Epithelial cell of proximal tubule (primary cell): ENCODE measurements at regions not wholly inside any gene's neighbourhood (a gene's known extent, or its start where the extent isn't known, plus 50 kb on each side); places are given as distances from the start of the nearest gene placed in this dataset.

Experiments used
- DNase-seq: peaks from one replicate; pipeline ENCODE4 v3.0.0-alpha.2; 2011; ENCODE audit warnings: low read depth
- H3K4me3 ChIP-seq: 2 replicates; pipeline ENCODE4 v1.5.1; 2011; ENCODE audit warnings: low read depth, mild to moderate bottlenecking, low read length
- CTCF ChIP-seq: conservative IDR thresholded peaks from 2 replicates; pipeline ENCODE4 v1.5.1; 2012; ENCODE audit warnings: low read depth, mild to moderate bottlenecking, low read length

- no peak overlapping the region for H3K4me3 ChIP-seq
- no peak for DNase-seq
- no peak for TF ChIP-seq CTCF
These were observed 695.7 kb upstream of the POU3F3 start for GRCh38 chr2:104158191-104158590.

- H3K4me3 ChIP-seq: no peak overlapping the region
- DNase-seq: no peak
- TF ChIP-seq CTCF: no peak
These were observed 690.2 kb upstream of the POU3F3 start for GRCh38 chr2:104163611-104164130.

GRCh38 chr2:104164721-104165252 lies 689.1 kb upstream of the POU3F3 start:
- no peak for TF ChIP-seq CTCF
- DNase-seq: no peak

GRCh38 chr2:104177179-104177578 lies 676.7 kb upstream of the POU3F3 start:
- no peak for DNase-seq
- no peak overlapping the region for H3K4me3 ChIP-seq
- no peak for TF ChIP-seq CTCF

More at GRCh38 chr2:104164721-104165252, 689.1 kb upstream of the POU3F3 start:
- H3K4me3 ChIP-seq: no peak overlapping the region

- no peak for TF ChIP-seq CTCF
- no peak for DNase-seq
- no peak overlapping the region for H3K4me3 ChIP-seq
These were observed 674.3 kb upstream of the POU3F3 start for GRCh38 chr2:104179644-104180043.

- TF ChIP-seq CTCF: no peak
- DNase-seq: no peak
- H3K4me3 ChIP-seq: no peak overlapping the region
These were observed 653.3 kb upstream of the POU3F3 start for GRCh38 chr2:104200533-104201168.

GRCh38 chr2:104213758-104214157 lies 640.2 kb upstream of the POU3F3 start:
- DNase-seq: no peak
- no peak for TF ChIP-seq CTCF
- H3K4me3 ChIP-seq: no peak overlapping the region
